Stomach (tissue), 8 donors: ENCODE measurements at regions not wholly inside any gene's neighbourhood (a gene's known extent, or its start where the extent isn't known, plus 50 kb on each side); places are given as distances from the start of the nearest gene placed in this dataset.

Source experiments
- DNase-seq, 2 donors: peaks; one replicate each; pipeline versions ENCODE4 v3.0.0 to v3.0.0-alpha.2; 2013 to 2019
- H3K27ac ChIP-seq, 5 donors: fragments of 200-600 bp in 4 of 5; sonication (generic) in 4 of 5; one replicate each; pipeline ENCODE4 v1.5.1; 2013 to 2019; ENCODE audit warnings: mild to moderate bottlenecking in 1 of 5, moderate library complexity in 1 of 5
- H3K27me3 ChIP-seq, 3 donors: fragments of 200-600 bp; sonication (generic); one replicate each; pipeline ENCODE4 v1.5.1; 2017 to 2019; ENCODE audit warnings: mixed run types in 1 of 3
- H3K36me3 ChIP-seq, 4 donors: fragments of 200-600 bp; sonication (generic); 1 replicate in 3 of 4; 2 replicates in 1 of 4; pipeline ENCODE4 v1.5.1; 2016 to 2019
- H3K4me1 ChIP-seq, 4 donors: fragments of 200-600 bp; sonication (generic); one replicate each; pipeline ENCODE4 v1.5.1; 2016 to 2019
- H3K4me3 ChIP-seq, 4 donors: fragments of 200-600 bp; sonication (generic) in 3 of 4; one replicate each; pipeline ENCODE4 v1.5.1; 2016 to 2019; ENCODE audit warnings: mild to moderate bottlenecking in 1 of 4
- H3K9me3 ChIP-seq, 4 donors: fragments of 200-600 bp; sonication (generic); one replicate each; pipeline ENCODE4 v1.5.1; 2016 to 2019
- CTCF ChIP-seq, 7 experiments: fragments of 450-650 bp in 4 of 7; fragments of 200-600 bp in 3 of 7; sonication (generic) in 3 of 7; IDR thresholded peaks; one replicate each; pipeline ENCODE4 v1.5.1; 2016 to 2019; ENCODE audit warnings: antibody characterized with exemption in 7 of 7, control low read depth in 2 of 7, mild to moderate bottlenecking in 1 of 7
- EP300 ChIP-seq: sonication (generic); formaldehyde crosslinking; IDR thresholded peaks from one replicate; pipeline ENCODE4 v1.6.1; 2017; ENCODE audit warnings: antibody characterized with exemption
- POLR2A ChIP-seq, 4 donors: fragments of 450-650 bp; IDR thresholded peaks; one replicate each; pipeline ENCODE4 v1.6.1; 2016; ENCODE audit warnings: antibody characterized with exemption in 4 of 4, control low read depth in 2 of 4, mild to moderate bottlenecking in 1 of 4, moderate library complexity in 1 of 4
- POLR2AphosphoS5 ChIP-seq, 3 donors: sonication (generic); formaldehyde crosslinking; IDR thresholded peaks; one replicate each; pipeline ENCODE4 v1.6.1; 2016; ENCODE audit warnings: antibody characterized with exemption in 3 of 3
- WGBS, 5 donors: extraction: QIAGEN DNeasy Blood & Tissue Kit in 3 of 5; methylation state at CpG; one replicate each; pipeline versions ENCODE4 v1.1.5 to v1.1.7; 2013 to 2018; 5-methylcytosine and 5-hydroxymethylcytosine counted together
- intact Hi-C: fragments of 100-400 bp; cut with DNase I; formaldehyde crosslinking; loops from one replicate; pipeline ENCODE4 v1.15.1; 2023; ENCODE audit warnings: low total_unique reads
- donor health status: healthy with polysubstance abuse.
- donor health status: Bipolar disorder and iron deficiency.
- donor health status: healthy.

GRCh38 chr10:131012641-131012985 is 298.9 kb downstream of the TCERG1L start:
- no peak for DNase-seq
- 48 to 66% (median 63%) methylated on average over 5 of the region's 5 CpGs for WGBS, 5 donors
- H3K9me3 ChIP-seq: no peaks in the 10 kb centered on the region
- H3K27me3 ChIP-seq: peaks cover 0 to 27% (median 0%) of the 10 kb centered on the region in 3 donors
- H3K36me3 ChIP-seq: no peaks in the 10 kb centered on the region
- no peaks in the 10 kb centered on the region for H3K4me1 ChIP-seq
- intact Hi-C loops: no loop called here
- H3K27ac ChIP-seq: no peak overlapping the region
- TF ChIP-seq POLR2A (IDR thresholded peaks at IDR 0.05): no peak
- TF ChIP-seq EP300: no peak
- no peak for TF ChIP-seq POLR2AphosphoS5 (IDR thresholded peaks at IDR 0.05)
- no peak for TF ChIP-seq CTCF (IDR thresholded peaks at IDR 0.05)
- H3K4me3 ChIP-seq: no peak overlapping the region

- H3K4me3 ChIP-seq: no peak overlapping the region
- no peaks in the 10 kb centered on the region for H3K36me3 ChIP-seq
- H3K27ac ChIP-seq: no peak overlapping the region
- H3K9me3 ChIP-seq: no peaks in the 10 kb centered on the region
- peaks cover 0 to 27% (median 0%) of the 10 kb centered on the region in 3 donors for H3K27me3 ChIP-seq
- no peak for DNase-seq
- no peaks in the 10 kb centered on the region for H3K4me1 ChIP-seq
- intact Hi-C loops: no loop called here
- 87 to 91% (median 88%) methylated on average over 17 of the region's 17 CpGs for WGBS, 5 donors
- TF ChIP-seq EP300 (no peak), CTCF (IDR thresholded peaks at IDR 0.05) (no peak), POLR2A (IDR thresholded peaks at IDR 0.05) (no peak), POLR2AphosphoS5 (IDR thresholded peaks at IDR 0.05) (no peak)
Observed at GRCh38 chr10:131013281-131013912, 298.1 kb downstream of the TCERG1L start.

- Histone ChIP-seq H3K4me1 (no peaks in the 10 kb centered on the region), H3K36me3 (no peaks in the 10 kb centered on the region), H3K9me3 (no peaks in the 10 kb centered on the region), H3K4me3 (no peak overlapping the region), H3K27me3 (peaks cover 0 to 27% (median 0%) of the 10 kb centered on the region in 3 donors), H3K27ac (no peak overlapping the region)
- no peak for DNase-seq
- intact Hi-C loops: no loop called here
- TF ChIP-seq POLR2AphosphoS5 (IDR thresholded peaks at IDR 0.05) (no peak), EP300 (no peak), POLR2A (IDR thresholded peaks at IDR 0.05) (no peak), CTCF (IDR thresholded peaks at IDR 0.05) (no peak)
- WGBS, 5 donors: 74 to 83% (median 79%) methylated on average over 3 of the region's 3 CpGs
Observed at GRCh38 chr10:131014271-131014670, 297.2 kb downstream of the TCERG1L start.

GRCh38 chr10:131015271-131015670 is 296.2 kb downstream of the TCERG1L start:
- intact Hi-C loops: no loop called here
- no peak overlapping the region for H3K27ac ChIP-seq
- H3K9me3 ChIP-seq: no peaks in the 10 kb centered on the region
- DNase-seq: no peak
- WGBS, 5 donors: 71 to 83% (median 80%) methylated on average over 9 of the region's 9 CpGs
- no peak overlapping the region for H3K4me3 ChIP-seq
- H3K27me3 ChIP-seq: peaks cover 0 to 27% (median 0%) of the 10 kb centered on the region in 3 donors
- H3K4me1 ChIP-seq: no peaks in the 10 kb centered on the region
- TF ChIP-seq EP300: no peak
- TF ChIP-seq POLR2A (IDR thresholded peaks at IDR 0.05): no peak
- no peaks in the 10 kb centered on the region for H3K36me3 ChIP-seq

- TF ChIP-seq EP300 (no peak), POLR2A (IDR thresholded peaks at IDR 0.05) (no peak), CTCF (IDR thresholded peaks at IDR 0.05) (no peak), POLR2AphosphoS5 (IDR thresholded peaks at IDR 0.05) (no peak)
- DNase-seq: no peak
- intact Hi-C loops: no loop called here
- peaks cover 0 to 25% (median 0%) of the 10 kb centered on the region in 3 donors for H3K27me3 ChIP-seq
- no peaks in the 10 kb centered on the region for H3K9me3 ChIP-seq
- no peak overlapping the region for H3K4me3 ChIP-seq
- no peak overlapping the region for H3K27ac ChIP-seq
- H3K36me3 ChIP-seq: no peaks in the 10 kb centered on the region
- 85 to 94% (median 91%) methylated on average over 7 of the region's 7 CpGs for WGBS, 5 donors
- H3K4me1 ChIP-seq: no peaks in the 10 kb centered on the region
Observed at GRCh38 chr10:131016556-131016955, 295.0 kb downstream of the TCERG1L start.
